Peyer's patch (tissue), 4 donors: ENCODE measurements at regions not wholly inside any gene's neighbourhood (a gene's known extent, or its start where the extent isn't known, plus 50 kb on each side); places are given as distances from the start of the nearest gene placed in this dataset.

ENCODE experiments used
- DNase-seq, 3 donors: peaks; one replicate each; pipeline ENCODE4 v3.0.0-alpha.2; 2017 to 2019
- H3K27ac ChIP-seq, 4 donors: fragments of 200-600 bp; sonication (generic); one replicate each; pipeline ENCODE4 v1.5.1; 2016 to 2019
- H3K27me3 ChIP-seq, 2 donors: fragments of 200-600 bp; sonication (generic); one replicate each; pipeline ENCODE4 v1.5.1; 2019
- H3K36me3 ChIP-seq, 3 donors: fragments of 200-600 bp; sonication (generic); one replicate each; pipeline ENCODE4 v1.5.1; 2016 to 2019
- H3K4me1 ChIP-seq, 4 donors: fragments of 200-600 bp; sonication (generic); one replicate each; pipeline ENCODE4 v1.5.1; 2016 to 2019
- H3K4me3 ChIP-seq, 4 donors: fragments of 200-600 bp; sonication (generic); 1 replicate in 3 of 4; 2 replicates in 1 of 4; pipeline ENCODE4 v1.5.1; 2016 to 2019; ENCODE audit warnings: mild to moderate bottlenecking in 1 of 4
- H3K9me3 ChIP-seq, 4 donors: fragments of 200-600 bp; sonication (generic); one replicate each; pipeline ENCODE4 v1.5.1; 2016 to 2019; ENCODE audit warnings: mild to moderate bottlenecking in 1 of 4
- POLR2A ChIP-seq, 2 donors: fragments of 450-650 bp; IDR thresholded peaks; one replicate each; pipeline ENCODE4 v1.5.1; 2017; ENCODE audit warnings: antibody characterized with exemption in 2 of 2, mild to moderate bottlenecking in 2 of 2, moderate library complexity in 2 of 2
- TF ChIP-seq, protein P1 (sequence below), 6 experiments: fragments of 450-650 bp in 4 of 6; fragments of 200-600 bp in 2 of 6; sonication (generic) in 1 of 6; IDR thresholded peaks; one replicate each; pipeline ENCODE4 v1.5.1; 2017 to 2019; ENCODE audit warnings: antibody characterized with exemption in 6 of 6, mild to moderate bottlenecking in 3 of 6, moderate library complexity in 1 of 6

DNA sequence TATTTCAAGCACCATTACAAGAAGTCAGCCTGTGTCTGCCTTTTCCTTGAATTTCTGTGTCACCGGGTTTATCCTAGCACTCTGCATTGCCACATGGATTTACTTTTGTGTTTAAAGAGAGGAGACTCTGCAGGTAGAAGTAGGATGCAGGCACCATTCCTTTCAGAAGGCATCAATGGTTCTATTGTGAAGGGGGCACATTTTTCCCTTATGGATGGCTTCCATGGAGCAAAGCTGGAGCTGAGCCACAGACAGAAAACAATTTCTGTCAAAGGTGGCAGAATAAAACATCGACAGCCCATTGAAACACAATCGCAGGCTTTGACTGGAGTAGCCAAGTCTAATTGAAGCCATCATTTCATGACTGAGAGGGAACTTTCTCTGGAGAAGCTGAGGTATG, 288.0 kb upstream of the ANKH start:
- no peaks in the 10 kb centered on the region for H3K9me3 ChIP-seq
- no peaks in the 10 kb centered on the region for H3K27me3 ChIP-seq
- no peaks in the 10 kb centered on the region for H3K36me3 ChIP-seq
- no peak for TF ChIP-seq POLR2A (IDR thresholded peaks at IDR 0.05)
- TF ChIP-seq, protein P1, sequence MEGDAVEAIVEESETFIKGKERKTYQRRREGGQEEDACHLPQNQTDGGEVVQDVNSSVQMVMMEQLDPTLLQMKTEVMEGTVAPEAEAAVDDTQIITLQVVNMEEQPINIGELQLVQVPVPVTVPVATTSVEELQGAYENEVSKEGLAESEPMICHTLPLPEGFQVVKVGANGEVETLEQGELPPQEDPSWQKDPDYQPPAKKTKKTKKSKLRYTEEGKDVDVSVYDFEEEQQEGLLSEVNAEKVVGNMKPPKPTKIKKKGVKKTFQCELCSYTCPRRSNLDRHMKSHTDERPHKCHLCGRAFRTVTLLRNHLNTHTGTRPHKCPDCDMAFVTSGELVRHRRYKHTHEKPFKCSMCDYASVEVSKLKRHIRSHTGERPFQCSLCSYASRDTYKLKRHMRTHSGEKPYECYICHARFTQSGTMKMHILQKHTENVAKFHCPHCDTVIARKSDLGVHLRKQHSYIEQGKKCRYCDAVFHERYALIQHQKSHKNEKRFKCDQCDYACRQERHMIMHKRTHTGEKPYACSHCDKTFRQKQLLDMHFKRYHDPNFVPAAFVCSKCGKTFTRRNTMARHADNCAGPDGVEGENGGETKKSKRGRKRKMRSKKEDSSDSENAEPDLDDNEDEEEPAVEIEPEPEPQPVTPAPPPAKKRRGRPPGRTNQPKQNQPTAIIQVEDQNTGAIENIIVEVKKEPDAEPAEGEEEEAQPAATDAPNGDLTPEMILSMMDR (IDR thresholded peaks at IDR 0.05) = no peak
- no peaks in the 10 kb centered on the region for H3K4me1 ChIP-seq
- H3K4me3 ChIP-seq = no peak overlapping the region
- no peak for DNase-seq
- H3K27ac ChIP-seq = no peak overlapping the region

DNA sequence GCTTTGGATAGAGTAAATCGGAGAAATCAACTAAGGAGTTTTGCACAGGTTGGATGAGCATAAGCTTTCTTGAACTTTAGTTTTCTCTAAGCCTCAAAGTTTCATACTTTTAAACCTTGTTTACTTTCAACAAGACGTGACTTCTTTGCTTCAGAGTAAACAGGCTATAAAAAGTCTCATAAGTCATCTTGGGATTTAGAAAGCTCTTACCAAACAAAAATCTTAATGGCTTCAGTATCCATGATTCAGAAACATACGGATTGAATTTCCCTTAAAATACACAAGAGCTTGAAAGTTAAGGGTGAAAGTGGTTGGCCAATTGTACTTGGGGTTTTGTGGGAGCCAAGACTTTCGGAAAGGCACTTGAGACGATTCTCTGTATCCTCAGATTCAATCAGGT, 270.9 kb upstream of the ANKH start:
- Histone ChIP-seq H3K4me1 (no peaks in the 10 kb centered on the region), H3K27ac (no peak overlapping the region), H3K9me3 (no peaks in the 10 kb centered on the region), H3K36me3 (no peaks in the 10 kb centered on the region), H3K27me3 (no peaks in the 10 kb centered on the region), H3K4me3 (no peak overlapping the region)
- TF ChIP-seq, protein P1 (IDR thresholded peaks at IDR 0.05) = no peak
- no peak for TF ChIP-seq POLR2A (IDR thresholded peaks at IDR 0.05)
- DNase-seq = no peak

DNA sequence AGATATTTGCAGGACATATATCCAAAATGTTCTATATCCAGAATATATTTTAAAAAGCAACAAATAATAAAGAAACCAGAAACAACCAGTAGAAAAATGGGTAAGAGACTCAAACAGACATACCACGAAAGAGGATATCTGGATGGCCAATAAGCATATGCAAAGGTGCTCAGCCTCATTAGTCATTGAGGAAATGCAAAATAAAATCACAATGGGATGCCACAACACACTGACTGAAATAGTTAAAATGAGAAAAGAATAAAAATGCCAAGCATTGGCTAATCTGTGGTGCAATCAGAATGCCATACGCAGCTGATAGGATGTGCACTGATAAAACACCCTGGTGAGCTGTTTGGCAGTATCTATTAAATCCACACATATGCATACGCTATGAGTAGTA, 265.8 kb upstream of the ANKH start:
- Histone ChIP-seq H3K27me3 (no peaks in the 10 kb centered on the region), H3K9me3 (no peaks in the 10 kb centered on the region), H3K4me3 (no peak overlapping the region), H3K27ac (no peak overlapping the region), H3K4me1 (no peaks in the 10 kb centered on the region), H3K36me3 (no peaks in the 10 kb centered on the region)
- no peak for DNase-seq
- TF ChIP-seq, protein P1 (IDR thresholded peaks at IDR 0.05) = no peak
- TF ChIP-seq POLR2A (IDR thresholded peaks at IDR 0.05) = no peak

DNA sequence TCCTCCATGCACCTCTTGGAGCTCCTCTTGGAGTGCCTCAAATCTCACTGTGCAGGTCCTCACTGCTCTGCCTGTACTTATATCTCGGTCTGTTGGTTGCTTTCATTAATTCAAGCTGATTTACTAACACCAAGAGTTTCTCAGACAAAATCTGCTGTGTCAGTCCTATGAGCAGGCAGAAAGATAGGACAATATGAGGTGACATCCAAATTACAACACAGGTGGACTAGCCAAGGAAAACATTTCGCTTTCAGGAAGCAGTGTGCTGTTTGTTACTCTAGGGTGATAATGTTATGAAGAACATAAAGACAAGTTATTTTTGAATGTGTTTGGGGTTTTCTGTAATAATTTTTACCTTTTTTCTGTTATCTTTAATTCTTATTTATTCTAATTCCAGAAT, 264.1 kb upstream of the ANKH start:
- TF ChIP-seq, protein P1 (IDR thresholded peaks at IDR 0.05) = no peak
- no peak for TF ChIP-seq POLR2A (IDR thresholded peaks at IDR 0.05)
- Histone ChIP-seq H3K27ac (no peak overlapping the region), H3K9me3 (no peaks in the 10 kb centered on the region), H3K36me3 (no peaks in the 10 kb centered on the region), H3K4me3 (no peak overlapping the region), H3K4me1 (no peaks in the 10 kb centered on the region), H3K27me3 (no peaks in the 10 kb centered on the region)
- DNase-seq = no peak

DNA sequence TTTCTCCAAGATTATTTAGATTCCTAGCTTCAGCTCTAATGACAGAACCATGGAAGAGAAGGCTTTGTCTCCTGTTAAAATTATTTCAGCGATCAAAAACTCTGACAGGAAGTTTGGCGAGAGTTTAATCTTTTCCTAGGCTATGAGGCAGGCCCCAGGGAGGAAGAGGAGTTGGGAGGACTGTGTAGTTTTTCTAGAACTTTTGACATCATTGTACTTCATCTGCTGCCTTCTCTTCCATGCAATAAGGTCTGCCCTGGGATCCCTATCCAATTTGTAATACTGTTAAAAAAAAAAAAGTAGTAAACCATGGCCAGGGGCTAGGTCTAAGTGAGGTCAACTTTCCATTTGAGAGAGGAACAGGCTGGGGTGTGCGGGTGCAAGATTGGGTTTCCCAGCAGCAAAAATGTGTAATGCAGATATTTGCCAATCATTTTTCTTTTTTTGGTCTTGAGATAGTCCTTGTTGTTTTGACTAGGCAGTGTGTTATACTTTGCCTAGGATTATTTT, 261.9 kb upstream of the ANKH start:
- Histone ChIP-seq H3K4me3 (no peak overlapping the region), H3K27me3 (no peaks in the 10 kb centered on the region), H3K36me3 (no peaks in the 10 kb centered on the region), H3K27ac (no peak overlapping the region), H3K4me1 (no peaks in the 10 kb centered on the region), H3K9me3 (no peaks in the 10 kb centered on the region)
- no peak for DNase-seq
- TF ChIP-seq, protein P1 (IDR thresholded peaks at IDR 0.05) = no peak
- TF ChIP-seq POLR2A (IDR thresholded peaks at IDR 0.05) = no peak

DNA sequence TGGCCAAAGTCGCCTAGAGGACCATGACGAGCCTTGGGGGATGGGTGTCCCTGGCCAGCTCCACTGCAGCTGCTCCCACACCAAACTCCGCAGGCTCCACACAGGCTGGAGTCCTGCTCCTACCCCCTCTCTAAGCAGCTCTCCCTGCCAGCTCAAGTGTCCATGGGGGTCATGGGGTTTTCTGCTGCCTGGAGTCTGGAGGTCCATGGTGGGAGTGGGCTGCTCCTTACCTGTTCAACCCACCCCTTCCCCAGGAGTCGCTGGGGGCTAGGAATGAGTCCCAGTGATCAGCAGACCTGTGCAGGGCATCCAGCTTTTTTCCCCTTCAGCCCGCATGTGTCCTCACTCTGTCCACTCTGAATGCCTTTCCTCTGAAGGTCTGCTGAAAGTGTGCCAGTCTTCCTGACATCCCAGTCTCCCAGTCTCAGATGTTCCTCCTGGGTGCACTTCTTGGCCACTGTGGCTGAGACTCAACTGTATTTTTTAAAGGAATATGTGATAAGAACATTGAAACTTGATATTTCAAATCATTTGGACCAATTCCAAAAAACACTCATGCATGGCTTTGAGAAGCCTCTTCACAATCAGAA, 261.3 kb upstream of the ANKH start:
- H3K4me1 ChIP-seq = no peaks in the 10 kb centered on the region
- TF ChIP-seq, protein P1 (IDR thresholded peaks at IDR 0.05) = no peak
- TF ChIP-seq POLR2A (IDR thresholded peaks at IDR 0.05) = no peak

More for the DNA sequence above, 261.3 kb upstream of the ANKH start:
- Histone ChIP-seq H3K27me3 (no peaks in the 10 kb centered on the region), H3K4me3 (no peak overlapping the region), H3K27ac (no peak overlapping the region), H3K9me3 (no peaks in the 10 kb centered on the region), H3K36me3 (no peaks in the 10 kb centered on the region)
- no peak for DNase-seq
